GM20000 (cell line): ENCODE measurements at regions not wholly inside any gene's neighbourhood (a gene's known extent, or its start where the extent isn't known, plus 50 kb on each side); places are given as distances from the start of the nearest gene placed in this dataset.
"Not testable (repeated sequence)": the region's sequence is repeated elsewhere in the genome, so short reads cannot be mapped to it uniquely, and the experiment has no call there.

Experiments used
- DNase-seq: peaks from one replicate; pipeline ENCODE4 v3.0.0; 2012; ENCODE audit warnings: low spot score
- TF ChIP-seq, protein P1 (sequence below): IDR thresholded peaks from 2 replicates; pipeline ENCODE4 v1.5.1; 2012; ENCODE audit warnings: mild to moderate bottlenecking, control low read depth; ENCODE audit errors: extremely low read depth, missing control alignments

DNA sequence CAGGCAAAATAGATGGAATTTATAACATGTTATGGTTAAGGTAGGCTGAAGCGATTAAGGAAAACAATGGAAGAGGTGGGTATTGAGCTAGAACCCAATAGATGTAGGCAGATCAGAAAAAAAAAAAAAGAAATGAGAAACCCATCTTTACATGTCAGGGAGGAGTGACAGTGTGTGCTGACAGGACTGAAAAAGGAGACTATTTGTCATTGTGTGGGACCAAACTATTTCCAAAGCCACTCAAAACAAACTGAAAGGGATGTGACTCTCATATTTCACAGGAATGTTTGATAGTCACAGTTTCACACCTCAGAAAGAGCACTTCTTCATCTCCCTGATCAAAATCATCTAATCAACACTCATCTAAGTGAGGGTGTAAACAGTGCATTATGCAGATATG is 122.3 kb upstream of the KIF2A start:
- DNase-seq, result no peak

DNA sequence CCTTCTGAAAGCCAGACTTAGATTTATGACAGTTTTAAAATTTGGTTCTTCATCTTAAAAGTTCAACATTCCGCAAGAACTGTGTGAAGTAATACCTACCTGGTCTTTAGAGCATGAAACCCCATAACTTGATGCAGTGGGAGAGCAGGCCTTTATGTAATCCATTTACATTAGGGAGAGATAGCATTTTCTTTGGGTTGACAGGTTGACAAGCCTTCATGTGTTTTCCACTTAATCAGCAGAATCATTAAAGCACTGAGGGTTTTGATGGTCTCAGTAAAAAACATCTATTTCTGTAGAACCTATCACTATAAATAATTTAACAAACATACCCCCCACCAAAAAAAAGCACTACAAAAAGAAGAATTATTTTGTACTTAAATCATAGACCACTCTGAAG is 121.6 kb upstream of the KIF2A start:
- DNase-seq, result no peak
- TF ChIP-seq, protein P1, sequence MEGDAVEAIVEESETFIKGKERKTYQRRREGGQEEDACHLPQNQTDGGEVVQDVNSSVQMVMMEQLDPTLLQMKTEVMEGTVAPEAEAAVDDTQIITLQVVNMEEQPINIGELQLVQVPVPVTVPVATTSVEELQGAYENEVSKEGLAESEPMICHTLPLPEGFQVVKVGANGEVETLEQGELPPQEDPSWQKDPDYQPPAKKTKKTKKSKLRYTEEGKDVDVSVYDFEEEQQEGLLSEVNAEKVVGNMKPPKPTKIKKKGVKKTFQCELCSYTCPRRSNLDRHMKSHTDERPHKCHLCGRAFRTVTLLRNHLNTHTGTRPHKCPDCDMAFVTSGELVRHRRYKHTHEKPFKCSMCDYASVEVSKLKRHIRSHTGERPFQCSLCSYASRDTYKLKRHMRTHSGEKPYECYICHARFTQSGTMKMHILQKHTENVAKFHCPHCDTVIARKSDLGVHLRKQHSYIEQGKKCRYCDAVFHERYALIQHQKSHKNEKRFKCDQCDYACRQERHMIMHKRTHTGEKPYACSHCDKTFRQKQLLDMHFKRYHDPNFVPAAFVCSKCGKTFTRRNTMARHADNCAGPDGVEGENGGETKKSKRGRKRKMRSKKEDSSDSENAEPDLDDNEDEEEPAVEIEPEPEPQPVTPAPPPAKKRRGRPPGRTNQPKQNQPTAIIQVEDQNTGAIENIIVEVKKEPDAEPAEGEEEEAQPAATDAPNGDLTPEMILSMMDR, result no peak

More for the DNA sequence above, 122.3 kb upstream of the KIF2A start:
- TF ChIP-seq, protein P1, result no peak

DNA sequence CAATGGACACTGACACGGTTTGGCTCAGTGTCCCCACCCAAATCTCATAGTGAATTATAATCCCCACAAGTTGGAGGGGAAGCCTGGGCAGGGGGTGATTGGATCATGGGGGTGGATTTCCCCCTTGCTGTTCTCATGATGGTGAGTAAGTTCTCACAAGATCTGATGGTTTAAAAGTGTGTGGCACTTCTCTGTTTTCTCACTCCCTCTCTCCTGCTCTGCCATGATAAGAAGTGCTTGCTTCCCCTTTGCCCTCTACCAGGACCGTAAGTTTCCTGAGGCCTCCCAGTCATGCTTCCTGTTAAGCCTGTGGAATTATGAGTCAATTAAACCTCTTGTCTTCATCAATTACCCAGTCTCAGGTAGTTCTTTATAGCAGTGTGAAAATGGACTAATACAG is 115.8 kb upstream of the KIF2A start:
- TF ChIP-seq, protein P1, result no peak

DNA sequence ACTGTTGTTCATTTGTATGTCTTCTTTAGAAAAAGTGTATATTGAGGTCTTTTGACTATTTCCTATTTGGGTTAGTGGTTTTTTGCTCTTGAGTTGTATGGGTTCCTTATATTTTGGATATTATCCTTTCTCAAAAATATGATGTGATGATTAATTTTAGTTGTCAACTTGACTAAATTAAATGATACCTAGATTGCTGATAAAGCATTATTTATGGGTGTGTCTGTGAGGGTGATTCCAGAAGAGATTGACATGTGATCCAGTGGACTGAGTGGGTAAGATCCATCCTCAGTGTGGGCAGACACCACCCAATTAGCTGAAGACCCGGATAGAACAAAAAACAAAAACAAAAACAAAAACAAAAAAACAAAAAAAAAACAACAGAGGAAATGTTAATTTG is 115.1 kb upstream of the KIF2A start:
- TF ChIP-seq, protein P1, result no peak
- DNase-seq, result no peak

More for the DNA sequence above, 115.8 kb upstream of the KIF2A start:
- no peak for DNase-seq

DNA sequence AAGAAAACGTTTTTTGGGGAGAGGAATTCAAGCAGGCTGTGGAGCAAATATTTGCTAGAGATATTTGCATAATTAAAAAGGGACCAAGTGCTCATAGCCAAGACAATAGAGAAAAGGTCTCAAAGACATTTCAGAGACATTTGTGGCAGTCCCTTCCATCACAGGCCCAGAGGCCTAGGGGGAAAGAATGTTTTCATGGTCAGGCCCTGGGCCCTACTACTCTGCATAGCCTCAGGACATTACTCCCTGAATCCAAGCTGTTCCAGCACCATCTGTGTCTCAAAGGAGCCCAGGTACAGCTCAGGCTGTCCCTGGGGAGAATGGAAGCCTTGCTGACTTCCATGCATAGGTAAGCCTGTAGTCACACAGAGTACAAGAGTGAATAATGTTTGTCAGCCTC is 113.0 kb upstream of the KIF2A start:
- no peak for DNase-seq
- TF ChIP-seq, protein P1, result no peak

DNA sequence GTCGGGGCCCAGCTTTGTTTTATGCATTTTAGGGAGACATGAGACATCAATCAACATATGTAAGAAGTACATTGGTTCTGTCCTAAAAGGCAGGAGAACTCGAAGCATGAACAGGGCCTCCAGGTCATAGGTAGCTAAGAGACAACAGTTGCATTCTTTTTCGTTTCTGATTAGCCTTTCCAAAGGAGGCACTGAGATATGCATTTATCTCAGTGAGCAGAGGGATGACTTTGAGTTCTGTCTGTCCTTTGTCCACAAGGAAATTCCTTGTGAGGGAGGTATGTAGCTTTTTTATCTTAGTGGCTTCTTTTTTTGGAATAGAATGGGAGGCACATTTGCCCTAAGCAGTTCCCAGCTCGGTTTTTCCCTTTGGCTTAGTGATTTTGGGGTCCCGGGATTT is 109.5 kb upstream of the KIF2A start:
- not testable (repeated sequence) for DNase-seq

DNA sequence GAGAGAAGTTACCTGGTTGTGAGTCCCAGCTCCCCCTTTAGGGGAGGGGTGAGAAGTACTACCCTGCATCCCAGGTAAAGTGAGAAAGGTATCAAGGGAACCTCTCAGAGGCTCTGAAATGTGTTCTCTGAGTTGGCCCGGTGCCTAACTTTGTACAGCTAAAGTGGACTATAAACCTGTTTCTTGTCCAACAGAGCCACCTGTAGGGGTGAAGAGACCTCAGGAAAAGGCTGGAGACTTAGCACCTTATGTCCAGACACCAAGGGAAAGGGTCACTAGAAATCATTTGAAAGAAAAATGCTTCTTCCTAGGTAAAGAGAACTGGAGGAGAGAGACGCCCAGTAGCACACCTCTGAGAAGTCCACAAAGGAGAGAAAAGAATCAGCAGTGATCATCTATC is 108.3 kb upstream of the KIF2A start:
- TF ChIP-seq, protein P1, result no peak
- no peak for DNase-seq

DNA sequence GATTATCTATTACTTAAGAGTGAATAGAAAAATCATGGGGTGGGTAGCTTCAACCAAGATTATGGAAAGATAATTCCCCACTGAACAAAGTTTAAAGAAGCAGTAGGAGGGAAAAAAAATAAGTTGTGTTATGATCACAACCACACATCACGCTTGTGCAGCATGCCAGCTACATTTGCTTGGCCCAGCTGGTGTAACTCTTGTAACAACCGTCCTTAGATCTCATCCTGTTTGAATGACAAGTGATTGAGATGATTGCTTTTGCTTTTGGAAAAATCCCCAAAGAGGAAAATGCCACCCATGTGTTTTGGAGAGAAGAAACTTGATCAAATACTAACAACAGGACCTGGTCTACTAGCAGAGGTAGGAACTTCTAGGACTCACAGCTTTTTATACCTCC is 107.6 kb upstream of the KIF2A start:
- DNase-seq, result no peak
- TF ChIP-seq, protein P1, result no peak
